GM12878 (cell line): ENCODE measurements at regions not wholly inside any gene's neighbourhood (a gene's known extent, or its start where the extent isn't known, plus 50 kb on each side); places are given as distances from the start of the nearest gene placed in this dataset.

Source experiments
- EP300 ChIP-seq, 2 experiments: fragments of 150-350 bp in 1 of 2; IDR thresholded peaks; 2 replicates each; pipeline ENCODE4 v1.6.1; 2011 to 2012; ENCODE audit warnings: low read depth in 2 of 2, low read length in 2 of 2, borderline replicate concordance in 1 of 2, improper control_type of control experiment in 1 of 2, inconsistent platforms in 1 of 2; ENCODE audit not compliant: control insufficient read depth in 1 of 2
- EZH2 ChIP-seq: IDR thresholded peaks from 2 replicates; pipeline ENCODE4 v1.6.1; 2012; ENCODE audit warnings: low read depth, mild to moderate bottlenecking, control low read depth, inconsistent platforms, low read length, borderline replicate concordance; ENCODE audit not compliant: control insufficient read depth
- JUNB ChIP-seq: IDR thresholded peaks from 2 replicates; pipeline ENCODE4 v1.6.1; 2016; ENCODE audit warnings: antibody characterized with exemption, mild to moderate bottlenecking
- NFIC ChIP-seq: IDR thresholded peaks from 2 replicates; pipeline ENCODE4 v1.6.1; 2012; ENCODE audit warnings: low read depth, mild to moderate bottlenecking, inconsistent platforms, low read length, moderate library complexity
- POLR2A ChIP-seq: IDR thresholded peaks from 2 replicates; pipeline ENCODE4 v1.6.1; 2011; ENCODE audit warnings: low read depth, mild to moderate bottlenecking, low read length
- POLR2AphosphoS5 ChIP-seq: IDR thresholded peaks from 2 replicates; pipeline ENCODE4 v1.6.1; 2011; ENCODE audit warnings: mild to moderate bottlenecking, low read length, inconsistent platforms
- TF ChIP-seq, protein P1 (sequence below), 3 experiments: IDR thresholded peaks in 2 of 3; conservative IDR thresholded peaks in 1 of 3; 2 replicates each; pipeline ENCODE4 v1.5.1; 2011; ENCODE audit warnings: low read depth in 3 of 3, low read length in 3 of 3, mild to moderate bottlenecking in 3 of 3, control low read depth in 2 of 3, moderate library complexity in 2 of 3, inconsistent platforms in 1 of 3, mixed read lengths in 1 of 3; ENCODE audit not compliant: control insufficient read depth in 2 of 3, insufficient read depth in 1 of 3; ENCODE audit errors: extremely low read depth in 1 of 3

DNA sequence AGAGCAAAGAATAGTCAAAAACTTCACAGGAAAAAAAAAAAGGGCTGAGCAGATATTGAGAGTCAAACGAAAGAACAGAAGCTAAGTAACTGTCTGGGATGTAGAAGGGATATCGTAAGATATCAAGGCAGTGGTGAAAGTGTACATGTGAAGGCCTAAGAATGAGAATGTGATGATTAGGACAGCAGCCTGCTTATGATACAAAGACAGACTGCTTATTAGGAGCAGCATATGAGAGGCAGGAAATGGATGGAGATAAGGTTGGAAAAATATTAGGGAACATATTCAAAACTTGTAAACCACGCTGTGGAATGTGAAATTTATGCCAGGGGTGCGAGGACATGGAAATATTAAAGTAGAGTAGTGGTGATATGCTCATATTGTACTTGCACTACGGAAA, 133.1 kb upstream of the FAM174A start:
- TF ChIP-seq POLR2A (no peak), POLR2AphosphoS5 (no peak), NFIC (no peak), EP300 (IDR thresholded peaks at IDR 0.05; ENCODE audit: borderline replicate concordance in 1 of 2, control insufficient read depth in 1 of 2, low read depth in 2 of 2, low read length in 2 of 2) (no peak), JUNB (no peak), EZH2 (no peak)
- TF ChIP-seq, protein P1, sequence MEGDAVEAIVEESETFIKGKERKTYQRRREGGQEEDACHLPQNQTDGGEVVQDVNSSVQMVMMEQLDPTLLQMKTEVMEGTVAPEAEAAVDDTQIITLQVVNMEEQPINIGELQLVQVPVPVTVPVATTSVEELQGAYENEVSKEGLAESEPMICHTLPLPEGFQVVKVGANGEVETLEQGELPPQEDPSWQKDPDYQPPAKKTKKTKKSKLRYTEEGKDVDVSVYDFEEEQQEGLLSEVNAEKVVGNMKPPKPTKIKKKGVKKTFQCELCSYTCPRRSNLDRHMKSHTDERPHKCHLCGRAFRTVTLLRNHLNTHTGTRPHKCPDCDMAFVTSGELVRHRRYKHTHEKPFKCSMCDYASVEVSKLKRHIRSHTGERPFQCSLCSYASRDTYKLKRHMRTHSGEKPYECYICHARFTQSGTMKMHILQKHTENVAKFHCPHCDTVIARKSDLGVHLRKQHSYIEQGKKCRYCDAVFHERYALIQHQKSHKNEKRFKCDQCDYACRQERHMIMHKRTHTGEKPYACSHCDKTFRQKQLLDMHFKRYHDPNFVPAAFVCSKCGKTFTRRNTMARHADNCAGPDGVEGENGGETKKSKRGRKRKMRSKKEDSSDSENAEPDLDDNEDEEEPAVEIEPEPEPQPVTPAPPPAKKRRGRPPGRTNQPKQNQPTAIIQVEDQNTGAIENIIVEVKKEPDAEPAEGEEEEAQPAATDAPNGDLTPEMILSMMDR (IDR thresholded peaks at IDR 0.05 in 2 of 3, conservative IDR thresholded peaks at IDR 0.05 in 1 of 3; ENCODE audit: control insufficient read depth in 2 of 3, extremely low read depth in 1 of 3, insufficient read depth in 1 of 3, low read depth in 3 of 3, low read length in 3 of 3): no peak
